Upper lobe of left lung (tissue), 4 donors: ENCODE measurements at regions not wholly inside any gene's neighbourhood (a gene's known extent, or its start where the extent isn't known, plus 50 kb on each side); places are given as distances from the start of the nearest gene placed in this dataset.

ENCODE experiments used
- CTCF ChIP-seq, 6 experiments: fragments of 450-650 bp in 4 of 6; fragments of 200-600 bp in 2 of 6; sonication (generic) in 2 of 6; IDR thresholded peaks; one replicate each; pipeline ENCODE4 v1.5.1; 2016 to 2019; ENCODE audit warnings: antibody characterized with exemption in 6 of 6
- POLR2A ChIP-seq, 4 donors: fragments of 450-650 bp; IDR thresholded peaks; one replicate each; pipeline ENCODE4 v1.5.1; 2016 to 2017; ENCODE audit warnings: antibody characterized with exemption in 4 of 4, mild to moderate bottlenecking in 2 of 4

- no peak for TF ChIP-seq CTCF (IDR thresholded peaks at IDR 0.05)
- no peak for TF ChIP-seq POLR2A (IDR thresholded peaks at IDR 0.05)
These were observed 83.6 kb upstream of the ETAA1 start for GRCh38 chr2:67313536-67313935.
